GM12878 (cell line): ENCODE measurements at regions not wholly inside any gene's neighbourhood (a gene's known extent, or its start where the extent isn't known, plus 50 kb on each side); places are given as distances from the start of the nearest gene placed in this dataset.
A peak's percentile ranks its signal among the peaks of the same experiment; 100 is the strongest.

Experiments
- ATAC-seq: fragments of 200-7000 bp; cut with Tn5 transposase; 3 replicates; pipeline ENCODE4 v1.9.1; 2020; ENCODE audit warnings: mild to moderate bottlenecking, moderate library complexity
- BruUV-seq: library from RNA; stranded (reverse); fragments of 400-500 nt; replicated peaks from 2 replicates; lab custom pipeline; 2021; lab: Mats Ljungman, UMichigan
- CTCF ChIA-PET: fragments of 300-600 bp; sonication (Branson Sonifier 250); formaldehyde crosslinking; extraction: SDS; loops from one replicate; lab custom pipeline; 2021; ENCODE audit warnings: inconsistent platforms; lab: Yijun Ruan, JAX
- POLR2A ChIA-PET: fragments of 350-600 bp; formaldehyde crosslinking; extraction: SDS; loops from one replicate; lab custom pipeline; 2021; ENCODE audit warnings: inconsistent platforms; lab: Charles Lee
- RAD21 ChIA-PET: fragments of 300-600 bp; sonication (Branson Sonifier 250); formaldehyde crosslinking; loops from one replicate; lab custom pipeline; 2023; ENCODE audit warnings: antibody characterized with exemption; ENCODE audit not compliant: unreplicated experiment; lab: Charles Lee
- SMC1A ChIA-PET: fragments of 300-600 bp; sonication (Branson Sonifier 250); formaldehyde crosslinking; loops from one replicate; lab custom pipeline; 2023; ENCODE audit not compliant: unreplicated experiment, uncharacterized antibody; lab: Charles Lee
- DNase-seq: peaks from one replicate; pipeline ENCODE4 v3.0.0-alpha.2; 2011; ENCODE audit warnings: low read depth, low spot score
- FAIRE-seq: peaks from 3 replicates; lab custom pipeline; 2011; peaks lifted over from hg19 to GRCh38; lab: Jason Lieb, UNC
- H2AFZ ChIP-seq: 2 replicates; pipeline ENCODE4 v1.6.0; 2011; ENCODE audit warnings: low read depth, low read length, control low read depth; ENCODE audit not compliant: control insufficient read depth
- H3K27ac ChIP-seq: 2 replicates; pipeline ENCODE4 v1.5.1; 2011; ENCODE audit warnings: control low read depth; ENCODE audit not compliant: control insufficient read depth, insufficient read depth
- H3K27me3 ChIP-seq, 2 experiments: replicated peaks in 1 of 2; 2 replicates each; pipeline versions ENCODE4 v1.6.0 to v1.6.1; 2011; ENCODE audit warnings: low read length in 1 of 2; ENCODE audit not compliant: control insufficient read depth in 2 of 2, insufficient read depth in 2 of 2
- H3K36me3 ChIP-seq, 2 experiments: 2 replicates each; pipeline ENCODE4 v1.5.1; 2011; ENCODE audit warnings: low read length in 1 of 2; ENCODE audit not compliant: control insufficient read depth in 2 of 2, insufficient read depth in 2 of 2
- H3K4me1 ChIP-seq: 2 replicates; pipeline ENCODE4 v1.6.1; 2011; ENCODE audit warnings: mild to moderate bottlenecking, low read length, moderate library complexity, mixed read lengths; ENCODE audit not compliant: control insufficient read depth, insufficient read depth
- H3K4me2 ChIP-seq: 2 replicates; pipeline ENCODE4 v1.6.0; 2011; ENCODE audit warnings: control low read depth; ENCODE audit not compliant: control insufficient read depth, insufficient read depth
- H3K4me3 ChIP-seq: fragments of 200-600 bp; sonication (generic); 2 replicates; pipeline ENCODE4 v1.5.1; 2016
- H3K79me2 ChIP-seq: 2 replicates; pipeline ENCODE4 v1.6.0; 2011; ENCODE audit warnings: low read length; ENCODE audit not compliant: control insufficient read depth, insufficient read depth
- H3K9ac ChIP-seq: 2 replicates; pipeline ENCODE4 v1.8.0; 2011; ENCODE audit warnings: low read length, control low read depth, mixed read lengths; ENCODE audit not compliant: control insufficient read depth, insufficient read depth
- H3K9me3 ChIP-seq: replicated peaks from 3 replicates; pipeline ENCODE4 v1.5.1; 2011; ENCODE audit warnings: mild to moderate bottlenecking, low read length; ENCODE audit not compliant: control insufficient read depth, insufficient read depth
- H4K20me1 ChIP-seq: 2 replicates; pipeline ENCODE4 v1.6.0; 2011; ENCODE audit not compliant: control insufficient read depth, insufficient read depth
- ASH2L ChIP-seq: fragments of 300-600, 200-600 bp; sonication (generic); IDR thresholded peaks from 2 replicates; pipeline ENCODE4 v1.6.1; 2017; ENCODE audit warnings: low read depth, mild to moderate bottlenecking, borderline replicate concordance
- BMI1 ChIP-seq: fragments of 450-650 bp; IDR thresholded peaks from 2 replicates; pipeline ENCODE4 v1.6.1; 2016; ENCODE audit warnings: mild to moderate bottlenecking, moderate library complexity, borderline replicate concordance
- CBFB ChIP-seq: IDR thresholded peaks from 2 replicates; pipeline ENCODE4 v1.6.1; 2016; ENCODE audit warnings: antibody characterized with exemption, low read depth
- GATAD2B ChIP-seq: fragments of 450-650 bp; conservative IDR thresholded peaks from 2 replicates; pipeline ENCODE4 v1.6.1; 2017; ENCODE audit warnings: low read depth, mild to moderate bottlenecking, moderate library complexity
- MEF2A ChIP-seq: IDR thresholded peaks from 2 replicates; pipeline ENCODE4 v1.6.1; 2011; ENCODE audit warnings: low read depth, mild to moderate bottlenecking, low read length, moderate library complexity; ENCODE audit not compliant: insufficient read depth
- NBN ChIP-seq: fragments of 450-650 bp; IDR thresholded peaks from 2 replicates; pipeline ENCODE4 v1.6.1; 2016
- PAX5 ChIP-seq: IDR thresholded peaks from 2 replicates; pipeline ENCODE4 v1.6.1; 2011; ENCODE audit warnings: low read depth, low read length, borderline replicate concordance
- RAD21 ChIP-seq: IDR thresholded peaks from 2 replicates; pipeline ENCODE4 v1.6.1; 2011; ENCODE audit warnings: mild to moderate bottlenecking, low read depth, low read length, moderate library complexity; ENCODE audit not compliant: insufficient read depth
- RFX5 ChIP-seq: IDR thresholded peaks from 2 replicates; pipeline ENCODE4 v1.6.1; 2011; ENCODE audit warnings: low read depth, low read length, improper control_type of control experiment
- SMC3 ChIP-seq: IDR thresholded peaks from 2 replicates; pipeline ENCODE4 v1.6.1; 2011; ENCODE audit warnings: low read length, improper control_type of control experiment, borderline replicate concordance
- TCF12 ChIP-seq: IDR thresholded peaks from 2 replicates; pipeline ENCODE4 v1.6.1; 2011; ENCODE audit warnings: low read depth, mild to moderate bottlenecking, low read length
- YY1 ChIP-seq: IDR thresholded peaks from 2 replicates; pipeline ENCODE4 v1.6.1; 2011; ENCODE audit warnings: low read depth, mild to moderate bottlenecking, low read length
- WGBS: methylation state at CpG from one replicate; pipeline ENCODE4 v1.1.6; 2016; ENCODE audit warnings: low lambda C conversion rate; ENCODE audit not compliant: insufficient replicate concordance, insufficient coverage; ENCODE audit errors: missing lambda C conversion rate; 5-methylcytosine and 5-hydroxymethylcytosine counted together
- in situ Hi-C: fragments of 300-500 bp; cut with MboI; formaldehyde crosslinking; loops from 9 replicates; pipeline ENCODE4 v1.14.3; 2018; ENCODE audit warnings: mixed read lengths
- intact Hi-C: fragments of 100-400 bp; cut with micrococcal nuclease; formaldehyde crosslinking; loops from one replicate; pipeline ENCODE4 v1.14.2; 2022; ENCODE audit not compliant: unreplicated experiment
- TF ChIP-seq, protein P1 (sequence below), 3 experiments: IDR thresholded peaks in 2 of 3; conservative IDR thresholded peaks in 1 of 3; 2 replicates each; pipeline ENCODE4 v1.5.1; 2011; ENCODE audit warnings: low read depth in 3 of 3, low read length in 3 of 3, mild to moderate bottlenecking in 3 of 3, control low read depth in 2 of 3, moderate library complexity in 2 of 3, inconsistent platforms in 1 of 3, mixed read lengths in 1 of 3; ENCODE audit not compliant: control insufficient read depth in 2 of 3, insufficient read depth in 1 of 3; ENCODE audit errors: extremely low read depth in 1 of 3

DNA sequence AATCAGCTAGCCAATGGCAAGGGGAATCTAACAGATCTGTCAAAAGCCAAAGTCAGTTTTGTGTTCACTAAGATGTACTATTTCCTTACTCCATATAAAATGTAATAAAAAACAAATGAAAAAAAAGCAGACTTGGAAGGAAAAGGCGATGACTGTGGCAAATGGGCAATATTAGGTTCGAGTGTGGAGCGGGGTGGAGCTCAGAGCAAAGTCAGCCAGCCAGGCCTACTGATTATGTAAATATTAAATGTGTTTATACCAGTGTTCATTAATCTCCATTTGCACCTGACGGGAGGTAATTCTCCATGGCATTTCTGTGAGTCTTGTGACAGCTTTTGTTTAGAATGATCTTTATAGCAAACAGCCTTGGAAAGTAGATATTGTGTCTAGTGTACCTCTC lies 96.2 kb upstream of the KCNMB2 start:
- ChIA-PET CTCF (interaction anchor here (0.6 to 9.3 kb wide), 5 partner anchors 12 to 528 kb away, joined by 3 to 138 read pairs (median 3); no protein-coding TSS in a partner anchor), SMC1A (interaction anchor here (0.6 to 2.6 kb wide), 6 partner anchors 10 to 528 kb away, joined by 3 to 10 read pairs (median 3); no protein-coding TSS in a partner anchor), RAD21 (interaction anchor here (2.1 to 5.2 kb wide), 2 partner anchors 75 to 527 kb away, joined by 7 to 20 read pairs; no protein-coding TSS in a partner anchor), POLR2A (no interaction called here)
- Histone ChIP-seq H2AFZ (no peak overlapping the region; the same call in 1 of the 2 replicates), H3K27me3 (no peaks in the 10 kb centered on the region), H3K4me2 (no peak overlapping the region), H4K20me1 (no peaks in the 10 kb centered on the region), H3K9ac (no peak overlapping the region), H3K79me2 (no peaks in the 10 kb centered on the region), H3K36me3 (no peaks in the 10 kb centered on the region), H3K27ac (no peak overlapping the region), H3K4me1 (peaks cover 5% of the 10 kb centered on the region), H3K9me3 (no peaks in the 10 kb centered on the region), H3K4me3 (no peak overlapping the region)
- intact Hi-C loops (loop anchor here (5.0 kb wide), 2 partner anchors 167 to 577 kb away; no protein-coding TSS in a partner anchor), in situ Hi-C loops (loop anchor here (25.0 kb wide), 1 partner anchor 1122 kb away; the partner anchor contains the start of gene ACTL6A)
- no peak for FAIRE-seq
- no peak for DNase-seq
- WGBS: 78% methylated on average over 4 of the region's 4 CpGs
- ATAC-seq: no peak
- TF ChIP-seq CBFB: no peak
- TF ChIP-seq ASH2L: no peak
- no peak for TF ChIP-seq GATAD2B
- TF ChIP-seq PAX5: no peak
- TF ChIP-seq BMI1: no peak
- BruUV-seq: no TSS peak

DNA sequence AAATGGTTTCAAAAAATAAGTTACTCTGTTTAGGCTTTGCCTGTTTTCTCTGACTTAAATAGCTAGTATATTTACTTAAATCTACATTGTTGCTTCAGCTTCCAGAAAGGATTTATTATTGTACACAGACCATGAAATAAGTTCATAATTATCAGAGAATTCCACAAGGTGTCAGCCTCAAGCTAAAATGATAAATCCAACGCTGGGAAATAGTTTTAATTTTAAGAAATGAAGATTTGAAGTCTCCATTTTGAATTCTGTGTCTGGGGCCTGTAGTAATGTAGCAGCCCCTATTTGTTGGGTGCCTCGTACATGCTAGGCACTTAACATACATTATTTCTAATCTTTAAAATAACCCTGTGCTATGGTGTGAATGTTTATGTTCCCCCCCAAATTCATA lies 92.6 kb upstream of the KCNMB2 start:
- in situ Hi-C loops: loop anchor here (25.0 kb wide), 1 partner anchor 1119 kb away; the partner anchor contains the start of gene ACTL6A
- CTCF ChIA-PET: interaction anchor here (0.8 to 1.7 kb wide), 7 partner anchors 9 to 525 kb away, joined by 3 to 5 read pairs (median 3); no protein-coding TSS in a partner anchor
- DNase-seq: no peak
- TF ChIP-seq, protein P1, sequence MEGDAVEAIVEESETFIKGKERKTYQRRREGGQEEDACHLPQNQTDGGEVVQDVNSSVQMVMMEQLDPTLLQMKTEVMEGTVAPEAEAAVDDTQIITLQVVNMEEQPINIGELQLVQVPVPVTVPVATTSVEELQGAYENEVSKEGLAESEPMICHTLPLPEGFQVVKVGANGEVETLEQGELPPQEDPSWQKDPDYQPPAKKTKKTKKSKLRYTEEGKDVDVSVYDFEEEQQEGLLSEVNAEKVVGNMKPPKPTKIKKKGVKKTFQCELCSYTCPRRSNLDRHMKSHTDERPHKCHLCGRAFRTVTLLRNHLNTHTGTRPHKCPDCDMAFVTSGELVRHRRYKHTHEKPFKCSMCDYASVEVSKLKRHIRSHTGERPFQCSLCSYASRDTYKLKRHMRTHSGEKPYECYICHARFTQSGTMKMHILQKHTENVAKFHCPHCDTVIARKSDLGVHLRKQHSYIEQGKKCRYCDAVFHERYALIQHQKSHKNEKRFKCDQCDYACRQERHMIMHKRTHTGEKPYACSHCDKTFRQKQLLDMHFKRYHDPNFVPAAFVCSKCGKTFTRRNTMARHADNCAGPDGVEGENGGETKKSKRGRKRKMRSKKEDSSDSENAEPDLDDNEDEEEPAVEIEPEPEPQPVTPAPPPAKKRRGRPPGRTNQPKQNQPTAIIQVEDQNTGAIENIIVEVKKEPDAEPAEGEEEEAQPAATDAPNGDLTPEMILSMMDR (IDR thresholded peaks at IDR 0.05 in 2 of 3, conservative IDR thresholded peaks at IDR 0.05 in 1 of 3; ENCODE audit: control insufficient read depth in 2 of 3, extremely low read depth in 1 of 3, insufficient read depth in 1 of 3, low read depth in 3 of 3, low read length in 3 of 3): peak in 2 of 3 experiments; percentile 10 to 23; a peak in 2 of 6 replicates
- TF ChIP-seq YY1: peak; percentile 58; the same call in 1 of the 2 replicates
- no peak for TF ChIP-seq MEF2A
- TF ChIP-seq RAD21: peak; percentile 62
- TF ChIP-seq RFX5: no peak
- TF ChIP-seq NBN: no peak
- peak; percentile 43; the same call in 1 of the 2 replicates for TF ChIP-seq SMC3
- no peak for TF ChIP-seq TCF12

More for the DNA sequence above, 92.6 kb upstream of the KCNMB2 start:
- peak overlapping the region; percentile 41; the same call in 1 of the 2 replicates for H2AFZ ChIP-seq
- no peak for FAIRE-seq
- no peaks in the 10 kb centered on the region for H3K27me3 ChIP-seq
- H3K27ac ChIP-seq: no peak overlapping the region
- intact Hi-C loops: loop anchor here (5.0 kb wide), 2 partner anchors 164 to 574 kb away; no protein-coding TSS in a partner anchor
- H3K36me3 ChIP-seq: no peaks in the 10 kb centered on the region
- no peaks in the 10 kb centered on the region for H4K20me1 ChIP-seq
- no peak; the same call in 1 of the 3 replicates for ATAC-seq
- SMC1A ChIA-PET: interaction anchor here (0.7 to 3.9 kb wide), 12 partner anchors 8 to 526 kb away, joined by 3 to 19 read pairs (median 4); no protein-coding TSS in a partner anchor
- no peaks in the 10 kb centered on the region; the same call in 2 of the 3 replicates for H3K9me3 ChIP-seq
- no peak overlapping the region for H3K9ac ChIP-seq
- H3K4me2 ChIP-seq: no peak overlapping the region
- POLR2A ChIA-PET: interaction anchor here (1.5 kb wide), 1 partner anchor 14 kb away, joined by 3 read pairs; no protein-coding TSS in a partner anchor
- RAD21 ChIA-PET: interaction anchor here (0.7 to 1.5 kb wide), 4 partner anchors 9 to 557 kb away, joined by 3 to 7 read pairs (median 4); no protein-coding TSS in a partner anchor
- H3K4me1 ChIP-seq: no peaks in the 10 kb centered on the region
- 32% methylated on average over 2 of the region's 2 CpGs for WGBS
- H3K4me3 ChIP-seq: no peak overlapping the region
- no peaks in the 10 kb centered on the region for H3K79me2 ChIP-seq
- BruUV-seq: no TSS peak
